Stimulated activated naive CD4-positive, alpha-beta T cell treated with Interleukin-2 at 50 U/mL for 16 hours (primary cell): ENCODE measurements at regions not wholly inside any gene's neighbourhood (a gene's known extent, or its start where the extent isn't known, plus 50 kb on each side); places are given as distances from the start of the nearest gene placed in this dataset.
"Not testable (repeated sequence)": the region's sequence is repeated elsewhere in the genome, so short reads cannot be mapped to it uniquely, and the experiment has no call there.

ENCODE experiments used
- DNase-seq: peaks from one replicate; lab custom pipeline; 2025; lab: John Stamatoyannopoulos, UW

GRCh38 chr7:156012412-156012811 lies 200.1 kb upstream of the SHH start:
- DNase-seq, result no peak

GRCh38 chr7:156009569-156009968 lies 197.3 kb upstream of the SHH start:
- DNase-seq, result no peak

- not testable (repeated sequence) for DNase-seq
Observed at GRCh38 chr7:156006876-156007275, 194.6 kb upstream of the SHH start.

- DNase-seq, result no peak
Observed at GRCh38 chr7:156006024-156006423, 193.8 kb upstream of the SHH start.

GRCh38 chr7:156005202-156005691 lies 193.0 kb upstream of the SHH start:
- no peak for DNase-seq

- no peak for DNase-seq
Observed at GRCh38 chr7:156004265-156005201, 192.3 kb upstream of the SHH start.

GRCh38 chr7:156003220-156004162 lies 191.2 kb upstream of the SHH start:
- DNase-seq, result no peak

- DNase-seq, result no peak
Observed at GRCh38 chr7:156002362-156003066, 190.3 kb upstream of the SHH start.

GRCh38 chr7:156001496-156002260 lies 189.4 kb upstream of the SHH start:
- no peak for DNase-seq

GRCh38 chr7:156000601-156001396 lies 188.5 kb upstream of the SHH start:
- DNase-seq, result no peak

GRCh38 chr7:155999631-156000489 lies 187.6 kb upstream of the SHH start:
- no peak for DNase-seq

GRCh38 chr7:155998766-155999630 lies 186.7 kb upstream of the SHH start:
- DNase-seq, result no peak

- no peak for DNase-seq
Observed at GRCh38 chr7:155998328-155998691, 186.0 kb upstream of the SHH start.

- no peak for DNase-seq
Observed at GRCh38 chr7:155997431-155998327, 185.4 kb upstream of the SHH start.

- DNase-seq, result no peak
Observed at GRCh38 chr7:155996718-155997280, 184.5 kb upstream of the SHH start.

- DNase-seq, result no peak
Observed at GRCh38 chr7:155995183-155995612, 182.9 kb upstream of the SHH start.

- no peak for DNase-seq
Observed at GRCh38 chr7:155994279-155994811, 182.1 kb upstream of the SHH start.
